ENCODE measurements at regions not wholly inside any gene's neighbourhood (a gene's known extent, or its start where the extent isn't known, plus 50 kb on each side); places are given as distances from the start of the nearest gene placed in this dataset.

DNA sequence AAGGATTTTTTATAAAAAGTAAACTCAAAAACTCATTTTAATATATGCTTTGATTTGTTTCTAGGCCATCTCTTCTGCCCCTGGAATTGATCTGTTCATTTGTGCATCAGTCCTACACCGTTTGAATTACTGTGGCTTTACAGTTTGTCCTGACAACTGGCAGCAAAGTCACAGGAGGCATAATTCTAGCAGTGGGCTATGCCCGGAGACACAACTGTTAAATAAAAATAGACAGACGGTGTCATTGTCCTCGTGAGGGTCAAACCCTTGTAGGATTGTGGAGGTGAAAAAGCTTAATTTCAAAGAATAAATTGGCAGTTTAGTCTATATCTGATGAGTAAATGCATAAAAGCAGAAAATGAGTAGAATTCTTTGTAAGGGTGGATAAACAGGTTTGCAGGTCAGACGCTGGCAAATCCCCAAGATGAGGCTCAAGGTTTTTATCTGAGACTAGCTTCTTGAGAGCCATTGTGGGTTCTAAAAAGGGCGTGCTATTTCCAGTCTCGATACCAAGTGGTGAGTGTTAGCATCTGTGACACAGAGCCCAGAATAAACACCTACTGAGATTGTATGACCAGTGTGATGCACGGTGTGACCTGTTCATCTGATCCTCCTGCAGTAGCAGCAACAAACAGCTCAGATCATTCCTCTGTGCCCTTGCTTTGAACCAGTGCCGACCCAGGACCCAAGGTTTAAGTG is 51.5 kb upstream of the SLCO3A1 start:
- TF ChIP-seq POLR2A (IDR thresholded peaks at IDR 0.05; ENCODE audit: extremely low read depth, insufficient read length) (no peak), MYC (IDR thresholded peaks at IDR 0.05; ENCODE audit: low read depth, low read length) (no peak), CTCF (IDR thresholded peaks at IDR 0.05; ENCODE audit: low read depth, low read length) (no peak)

All from NB4 (cell line).